ENCODE measurements at regions not wholly inside any gene's neighbourhood (a gene's known extent, or its start where the extent isn't known, plus 50 kb on each side); places are given as distances from the start of the nearest gene placed in this dataset.
A peak's percentile ranks its signal among the peaks of the same experiment; 100 is the strongest.

GRCh38 chr1:54488065-54488750, 59.8 kb upstream of the ACOT11 start (continued):
- no peak for TF ChIP-seq AFF1 (IDR thresholded peaks at IDR 0.05; ENCODE audit: low read depth in 1 of 2, partially characterized antibody in 2 of 2)
- TF ChIP-seq, protein P1, sequence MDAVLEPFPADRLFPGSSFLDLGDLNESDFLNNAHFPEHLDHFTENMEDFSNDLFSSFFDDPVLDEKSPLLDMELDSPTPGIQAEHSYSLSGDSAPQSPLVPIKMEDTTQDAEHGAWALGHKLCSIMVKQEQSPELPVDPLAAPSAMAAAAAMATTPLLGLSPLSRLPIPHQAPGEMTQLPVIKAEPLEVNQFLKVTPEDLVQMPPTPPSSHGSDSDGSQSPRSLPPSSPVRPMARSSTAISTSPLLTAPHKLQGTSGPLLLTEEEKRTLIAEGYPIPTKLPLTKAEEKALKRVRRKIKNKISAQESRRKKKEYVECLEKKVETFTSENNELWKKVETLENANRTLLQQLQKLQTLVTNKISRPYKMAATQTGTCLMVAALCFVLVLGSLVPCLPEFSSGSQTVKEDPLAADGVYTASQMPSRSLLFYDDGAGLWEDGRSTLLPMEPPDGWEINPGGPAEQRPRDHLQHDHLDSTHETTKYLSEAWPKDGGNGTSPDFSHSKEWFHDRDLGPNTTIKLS (IDR thresholded peaks at IDR 0.05; ENCODE audit: borderline replicate concordance, low read depth): peak; percentile 40; the same call in 1 of the 2 replicates
- TF ChIP-seq, protein P2, sequence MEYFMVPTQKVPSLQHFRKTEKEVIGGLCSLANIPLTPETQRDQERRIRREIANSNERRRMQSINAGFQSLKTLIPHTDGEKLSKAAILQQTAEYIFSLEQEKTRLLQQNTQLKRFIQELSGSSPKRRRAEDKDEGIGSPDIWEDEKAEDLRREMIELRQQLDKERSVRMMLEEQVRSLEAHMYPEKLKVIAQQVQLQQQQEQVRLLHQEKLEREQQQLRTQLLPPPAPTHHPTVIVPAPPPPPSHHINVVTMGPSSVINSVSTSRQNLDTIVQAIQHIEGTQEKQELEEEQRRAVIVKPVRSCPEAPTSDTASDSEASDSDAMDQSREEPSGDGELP (CRISPR knock-in tag; IDR thresholded peaks at IDR 0.05; ENCODE audit: borderline replicate concordance): peak; percentile 45; the same call in 1 of the 2 replicates
- TF ChIP-seq ZNF785 (CRISPR knock-in tag; IDR thresholded peaks at IDR 0.05): no peak
- no peak for TF ChIP-seq ZNF668 (CRISPR knock-in tag; IDR thresholded peaks at IDR 0.05)
- TF ChIP-seq XRCC3 (IDR thresholded peaks at IDR 0.05): no peak
- TF ChIP-seq ZNF184 (CRISPR knock-in tag; IDR thresholded peaks at IDR 0.05): no peak
- TF ChIP-seq NR2F6 (CRISPR knock-in tag; IDR thresholded peaks at IDR 0.05): no peak
- peak; percentile 70 for TF ChIP-seq NFYB (IDR thresholded peaks at IDR 0.05; ENCODE audit: extremely low read depth, insufficient read length)
- peak; percentile 45 for TF ChIP-seq FIP1L1 (IDR thresholded peaks at IDR 0.05; ENCODE audit: low read depth, low read length, poor library complexity, severe bottlenecking)
- TF ChIP-seq CHD2 (IDR thresholded peaks at IDR 0.05; ENCODE audit: low read depth, low read length): peak; percentile 72
- TF ChIP-seq CEBPZ (IDR thresholded peaks at IDR 0.05; ENCODE audit: borderline replicate concordance, low read depth, low read length): no peak
- no peak for TF ChIP-seq ZC3H11A (IDR thresholded peaks at IDR 0.05; ENCODE audit: low read depth, low read length)
- TF ChIP-seq ZNF384 (IDR thresholded peaks at IDR 0.05; ENCODE audit: low read depth, low read length): peak; percentile 99
- peak; percentile 99 for TF ChIP-seq HMGN3 (IDR thresholded peaks at IDR 0.05; ENCODE audit: borderline replicate concordance, extremely low read depth, insufficient read length, low read depth, low read length)
- no peak for TF ChIP-seq ZNF23 (CRISPR knock-in tag; IDR thresholded peaks at IDR 0.05)
- TF ChIP-seq CEBPB (tag; IDR thresholded peaks at IDR 0.05): no peak

Measured in K562 (cell line).